ENCODE measurements at regions not wholly inside any gene's neighbourhood (a gene's known extent, or its start where the extent isn't known, plus 50 kb on each side); places are given as distances from the start of the nearest gene placed in this dataset.

DNA sequence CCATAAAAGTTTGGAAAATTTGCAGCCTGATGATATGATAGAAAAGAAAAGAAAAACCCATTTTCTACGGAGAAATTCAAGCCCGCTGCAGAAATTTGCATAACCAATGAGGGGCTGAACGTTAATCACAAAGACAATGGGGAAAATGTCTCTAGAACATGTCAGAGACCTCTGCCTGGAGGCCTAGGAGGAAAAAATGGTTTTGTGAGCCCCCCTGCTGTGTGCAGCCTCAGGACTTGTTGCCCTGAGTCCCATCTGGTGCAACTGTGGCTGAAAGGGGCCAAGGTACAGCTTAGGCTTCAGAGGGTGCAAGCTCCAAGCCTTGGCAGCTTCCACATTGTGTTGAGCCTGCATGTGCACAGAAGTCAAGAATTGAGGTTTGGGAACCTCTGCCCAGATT is 1267.4 kb upstream of the GOT2 start:
- in situ Hi-C loops (cut with MboI) (no loop called here), intact Hi-C loops (cut with micrococcal nuclease) (no loop called here)
- Histone ChIP-seq H3K27ac (ENCODE audit: extremely low read depth, low read depth, low read length) (no peak overlapping the region), H3K4me3 (no peak overlapping the region), H3K4me1 (replicated peaks in 1 of 2; ENCODE audit: control insufficient read depth in 2 of 2, insufficient read depth in 2 of 2, low read length in 2 of 2) (no peaks in the 10 kb centered on the region), H3K36me3 (ENCODE audit: control insufficient read depth, insufficient read depth, low read length) (no peaks in the 10 kb centered on the region), H4K20me1 (replicated peaks; ENCODE audit: control insufficient read depth, insufficient read depth, low read length) (no peaks in the 10 kb centered on the region), H3K79me2 (ENCODE audit: control insufficient read depth, insufficient read depth, low read length) (no peaks in the 10 kb centered on the region), H3K9me1 (ENCODE audit: control insufficient read depth, insufficient read depth, low read length) (no peaks in the 10 kb centered on the region), H2AFZ (ENCODE audit: low read depth, low read length) (no peak overlapping the region), H3K4me2 (ENCODE audit: insufficient read depth, low read length) (no peak overlapping the region), H3K9ac (ENCODE audit: insufficient read depth in 1 of 2, low read depth in 2 of 2, low read length in 2 of 2) (no peak overlapping the region), H3K27me3 (ENCODE audit: control insufficient read depth in 2 of 2, insufficient read depth in 2 of 2, low read length in 2 of 2) (no peaks in the 10 kb centered on the region), H3K9me3 (replicated peaks; ENCODE audit: control insufficient read depth, insufficient read depth, low read depth, low read length) (no peaks in the 10 kb centered on the region)
- TF ChIP-seq, protein P1, sequence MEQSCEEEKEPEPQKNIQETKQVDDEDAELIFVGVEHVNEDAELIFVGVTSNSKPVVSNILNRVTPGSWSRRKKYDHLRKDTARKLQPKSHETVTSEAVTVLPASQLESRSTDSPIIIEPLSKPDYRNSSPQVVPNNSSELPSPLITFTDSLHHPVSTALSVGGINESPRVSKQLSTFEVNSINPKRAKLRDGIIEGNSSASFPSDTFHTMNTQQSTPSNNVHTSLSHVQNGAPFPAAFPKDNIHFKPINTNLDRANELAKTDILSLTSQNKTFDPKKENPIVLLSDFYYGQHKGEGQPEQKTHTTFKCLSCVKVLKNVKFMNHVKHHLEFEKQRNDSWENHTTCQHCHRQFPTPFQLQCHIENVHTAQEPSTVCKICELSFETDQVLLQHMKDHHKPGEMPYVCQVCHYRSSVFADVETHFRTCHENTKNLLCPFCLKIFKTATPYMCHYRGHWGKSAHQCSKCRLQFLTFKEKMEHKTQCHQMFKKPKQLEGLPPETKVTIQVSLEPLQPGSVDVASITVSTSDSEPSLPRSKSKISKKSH (CRISPR knock-in tag; IDR thresholded peaks at IDR 0.05): no peak
- TF ChIP-seq NELFE (IDR thresholded peaks at IDR 0.05; ENCODE audit: insufficient read depth, insufficient read length): no peak
- DNase-seq (ENCODE audit: extremely low read depth in 1 of 4, low spot score in 3 of 4) (no peak), ATAC-seq (no peak), FAIRE-seq (no peak)
- POLR2A ChIA-PET: no interaction called here
- CTCF ChIA-PET (ENCODE audit: low intra/inter-chr PET ratio): no interaction called here
- 0% methylated on average over 3 of the region's 3 CpGs for WGBS (ENCODE audit: insufficient coverage, low coverage, missing lambda C conversion rate)
- no TSS peak for BruUV-seq (replicated peaks)

- Histone ChIP-seq H3K27ac (ENCODE audit: extremely low read depth, low read depth, low read length) (no peak overlapping the region), H3K9me3 (replicated peaks; ENCODE audit: control insufficient read depth, insufficient read depth, low read depth, low read length) (no peaks in the 10 kb centered on the region), H3K9ac (ENCODE audit: insufficient read depth in 1 of 2, low read depth in 2 of 2, low read length in 2 of 2) (no peak overlapping the region), H3K4me3 (no peak overlapping the region), H2AFZ (ENCODE audit: low read depth, low read length) (no peak overlapping the region), H3K79me2 (ENCODE audit: control insufficient read depth, insufficient read depth, low read length) (no peaks in the 10 kb centered on the region), H3K36me3 (ENCODE audit: control insufficient read depth, insufficient read depth, low read length) (no peaks in the 10 kb centered on the region), H3K9me1 (ENCODE audit: control insufficient read depth, insufficient read depth, low read length) (no peaks in the 10 kb centered on the region), H4K20me1 (replicated peaks; ENCODE audit: control insufficient read depth, insufficient read depth, low read length) (no peaks in the 10 kb centered on the region), H3K27me3 (ENCODE audit: control insufficient read depth in 2 of 2, insufficient read depth in 2 of 2, low read length in 2 of 2) (no peaks in the 10 kb centered on the region), H3K4me1 (replicated peaks in 1 of 2; ENCODE audit: control insufficient read depth in 2 of 2, insufficient read depth in 2 of 2, low read length in 2 of 2) (no peaks in the 10 kb centered on the region), H3K4me2 (ENCODE audit: insufficient read depth, low read length) (no peak overlapping the region)
- ATAC-seq (no peak), DNase-seq (ENCODE audit: extremely low read depth in 1 of 4, low spot score in 3 of 4) (no peak), FAIRE-seq (no peak)
- 1% methylated on average over 4 of the region's 4 CpGs for WGBS (ENCODE audit: insufficient coverage, low coverage, missing lambda C conversion rate)
- CTCF ChIA-PET (ENCODE audit: low intra/inter-chr PET ratio): no interaction called here
- in situ Hi-C loops (cut with MboI) (no loop called here), intact Hi-C loops (cut with micrococcal nuclease) (no loop called here)
- no peak for TF ChIP-seq WHSC1 (IDR thresholded peaks at IDR 0.05; ENCODE audit: low read length)
- no peak for TF ChIP-seq CREM (IDR thresholded peaks at IDR 0.05; ENCODE audit: low read depth)
- no peak for TF ChIP-seq NBN (IDR thresholded peaks at IDR 0.05; ENCODE audit: low read depth)
- TF ChIP-seq MTA1 (IDR thresholded peaks at IDR 0.05; ENCODE audit: borderline replicate concordance): no peak
- no peak for TF ChIP-seq CREB5 (CRISPR knock-in tag; IDR thresholded peaks at IDR 0.05)
- TF ChIP-seq CAMTA2 (CRISPR knock-in tag; conservative IDR thresholded peaks at IDR 0.05): no peak
- no peak for TF ChIP-seq SAFB (IDR thresholded peaks at IDR 0.05; ENCODE audit: borderline replicate concordance, low read depth, low read length)
- no peak for TF ChIP-seq PTRF (tag; IDR thresholded peaks at IDR 0.05)
- no TSS peak for BruUV-seq (replicated peaks)
- POLR2A ChIA-PET: no interaction called here
Measured at GRCh38 chr16:59997706-59998105, 1263.6 kb upstream of the GOT2 start.
